ENCODE measurements at regions not wholly inside any gene's neighbourhood (a gene's known extent, or its start where the extent isn't known, plus 50 kb on each side); places are given as distances from the start of the nearest gene placed in this dataset.
"Not testable (repeated sequence)": the region's sequence is repeated elsewhere in the genome, so short reads cannot be mapped to it uniquely, and the experiment has no call there.

DNA sequence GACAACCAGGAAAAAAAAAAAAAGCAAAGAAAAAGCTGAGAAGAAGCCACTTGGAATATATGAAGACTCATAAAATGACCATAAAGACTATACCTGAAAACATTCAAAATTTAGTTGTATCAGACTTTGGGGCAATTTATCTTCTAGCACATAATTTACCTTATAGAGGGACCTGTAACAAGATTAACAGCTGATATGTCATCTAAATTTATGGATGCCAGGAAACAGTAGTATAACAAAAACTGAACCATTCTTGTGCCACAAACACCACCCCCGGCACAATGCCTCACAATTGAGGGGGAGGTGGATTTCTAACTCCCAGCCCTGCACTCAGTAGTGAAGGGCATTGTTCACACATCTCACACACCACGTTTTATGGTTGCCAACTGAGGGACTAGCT, 1352.0 kb downstream of the BRINP3 start:
- no peak overlapping the region for H3K27ac Mint-ChIP-seq
- Histone ChIP-seq H3K4me1 (ENCODE audit: insufficient read depth, low read length) (no peaks in the 10 kb centered on the region), H3K4me3 (ENCODE audit: low read length) (no peak overlapping the region), H3K9me3 (ENCODE audit: low read length) (no peaks in the 10 kb centered on the region), H3K27me3 (ENCODE audit: insufficient read depth, low read length, poor library complexity, severe bottlenecking) (no peaks in the 10 kb centered on the region), H3K36me3 (ENCODE audit: insufficient read depth, low read length) (no peaks in the 10 kb centered on the region), H3K27ac (ENCODE audit: low read depth, low read length) (no peak overlapping the region)
- H3K4me3 Mint-ChIP-seq = no peak overlapping the region
- H3K27me3 Mint-ChIP-seq = no peaks in the 10 kb centered on the region
- no peaks in the 10 kb centered on the region for H3K4me1 Mint-ChIP-seq
- ChIA-PET POLR2A (no interaction called here), CTCF (no interaction called here)
- H3K9me3 Mint-ChIP-seq = peaks cover 5 to 29% (median 11%) of the 10 kb centered on the region in 5 donors
- no peak for DNase-seq
- H3K36me3 Mint-ChIP-seq = no peaks in the 10 kb centered on the region

DNA sequence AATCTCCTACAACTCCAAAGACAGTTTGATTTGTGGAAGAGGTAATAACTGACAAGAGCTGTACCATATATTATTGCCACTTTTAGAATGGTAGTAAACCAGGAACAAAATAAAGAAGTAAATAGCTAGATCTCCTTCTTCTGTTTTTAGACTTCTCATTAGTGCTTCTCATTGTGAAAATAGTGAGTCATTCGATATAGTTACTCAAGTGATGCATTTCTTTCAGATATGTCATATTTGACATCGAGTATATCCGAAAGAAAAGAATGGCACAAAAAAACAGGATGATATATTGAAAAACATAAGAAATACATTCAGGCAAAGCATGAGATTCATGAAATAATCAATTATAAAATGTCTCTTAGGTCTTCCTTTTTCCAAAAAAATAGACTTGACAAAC, 1346.1 kb downstream of the BRINP3 start:
- H3K9me3 ChIP-seq (ENCODE audit: low read length) = no peaks in the 10 kb centered on the region
- Mint-ChIP-seq H3K27me3 (no peaks in the 10 kb centered on the region), H3K4me3 (no peak overlapping the region), H3K9me3 (peaks cover 0 to 15% (median 8%) of the 10 kb centered on the region in 5 donors), H3K4me1 (no peaks in the 10 kb centered on the region), H3K36me3 (no peaks in the 10 kb centered on the region), H3K27ac (no peak overlapping the region)
- H3K36me3 ChIP-seq (ENCODE audit: insufficient read depth, low read length) = no peaks in the 10 kb centered on the region
- H3K4me3 ChIP-seq (ENCODE audit: low read length) = no peak overlapping the region
- DNase-seq = no peak
- no peak overlapping the region for H3K27ac ChIP-seq (ENCODE audit: low read depth, low read length)
- no peaks in the 10 kb centered on the region for H3K4me1 ChIP-seq (ENCODE audit: insufficient read depth, low read length)
- POLR2A ChIA-PET = no interaction called here
- H3K27me3 ChIP-seq (ENCODE audit: insufficient read depth, low read length, poor library complexity, severe bottlenecking) = no peaks in the 10 kb centered on the region
- CTCF ChIA-PET = no interaction called here

DNA sequence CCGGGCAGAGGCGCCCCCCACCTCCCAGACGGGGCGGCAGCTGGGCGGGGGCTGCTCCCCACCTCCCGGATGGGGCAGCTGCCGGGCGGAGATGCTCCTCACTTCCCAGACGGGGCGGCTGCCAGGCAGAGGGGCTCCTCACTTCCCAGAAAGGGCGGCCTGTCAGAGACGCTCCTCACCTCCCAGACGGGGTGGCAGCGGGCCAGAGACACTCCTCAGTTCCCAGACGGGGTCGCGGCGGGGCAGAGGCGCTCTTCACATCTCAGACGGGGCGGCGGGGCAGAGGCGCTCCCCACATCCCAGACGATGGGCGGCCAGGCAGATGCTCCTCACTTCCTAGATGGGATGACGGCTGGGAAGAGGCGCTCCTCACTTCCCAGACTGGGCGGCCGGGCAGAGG, 1337.9 kb downstream of the BRINP3 start:
- not testable (repeated sequence) for H3K27me3 Mint-ChIP-seq; H3K9me3 ChIP-seq (ENCODE audit: low read length)

DNA sequence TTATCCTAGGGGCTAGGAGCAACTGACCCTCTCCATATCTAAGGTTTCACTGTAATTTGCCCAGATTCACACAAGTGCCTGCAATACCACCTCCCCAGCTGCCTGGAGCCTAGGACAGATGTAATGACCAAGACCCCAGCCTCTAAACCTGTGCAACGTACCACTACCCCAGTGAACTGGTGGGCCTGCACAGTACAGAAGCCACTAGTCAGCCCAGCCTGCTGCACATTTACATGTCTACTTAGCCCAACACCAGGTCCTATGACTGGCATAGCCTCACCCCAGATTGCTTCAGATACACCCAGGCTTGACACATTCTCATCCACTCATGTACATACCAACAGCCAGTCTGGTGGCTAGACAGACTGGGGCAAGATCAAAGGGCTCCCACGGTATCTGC, 1336.6 kb downstream of the BRINP3 start:
- peaks cover 7% of the 10 kb centered on the region for H3K9me3 ChIP-seq (ENCODE audit: low read length)
- no peaks in the 10 kb centered on the region for H3K4me1 ChIP-seq (ENCODE audit: insufficient read depth, low read length)
- no peak for DNase-seq
- ChIA-PET POLR2A (no interaction called here), CTCF (no interaction called here)
- H3K27me3 ChIP-seq (ENCODE audit: insufficient read depth, low read length, poor library complexity, severe bottlenecking) = no peaks in the 10 kb centered on the region
- Mint-ChIP-seq H3K4me3 (no peak overlapping the region), H3K27me3 (no peaks in the 10 kb centered on the region), H3K36me3 (no peaks in the 10 kb centered on the region), H3K4me1 (no peaks in the 10 kb centered on the region), H3K9me3 (peaks cover 16 to 31% (median 24%) of the 10 kb centered on the region in 5 donors), H3K27ac (no peak overlapping the region)
- H3K4me3 ChIP-seq (ENCODE audit: low read length) = no peak overlapping the region
- no peak overlapping the region for H3K27ac ChIP-seq (ENCODE audit: low read depth, low read length)
- no peaks in the 10 kb centered on the region for H3K36me3 ChIP-seq (ENCODE audit: insufficient read depth, low read length)

More for the DNA sequence above, 1337.9 kb downstream of the BRINP3 start:
- H3K4me3 ChIP-seq (ENCODE audit: low read length); H3K36me3 Mint-ChIP-seq; H3K4me1 Mint-ChIP-seq; DNase-seq; H3K27me3 ChIP-seq (ENCODE audit: insufficient read depth, low read length, poor library complexity, severe bottlenecking); H3K4me3 Mint-ChIP-seq; H3K4me1 ChIP-seq (ENCODE audit: insufficient read depth, low read length); CTCF ChIA-PET; H3K27ac Mint-ChIP-seq; POLR2A ChIA-PET; H3K36me3 ChIP-seq (ENCODE audit: insufficient read depth, low read length); H3K27ac ChIP-seq (ENCODE audit: low read depth, low read length): not testable (repeated sequence)
- peaks cover 12 to 31% (median 16%) of the 10 kb centered on the region in 5 donors for H3K9me3 Mint-ChIP-seq

DNA sequence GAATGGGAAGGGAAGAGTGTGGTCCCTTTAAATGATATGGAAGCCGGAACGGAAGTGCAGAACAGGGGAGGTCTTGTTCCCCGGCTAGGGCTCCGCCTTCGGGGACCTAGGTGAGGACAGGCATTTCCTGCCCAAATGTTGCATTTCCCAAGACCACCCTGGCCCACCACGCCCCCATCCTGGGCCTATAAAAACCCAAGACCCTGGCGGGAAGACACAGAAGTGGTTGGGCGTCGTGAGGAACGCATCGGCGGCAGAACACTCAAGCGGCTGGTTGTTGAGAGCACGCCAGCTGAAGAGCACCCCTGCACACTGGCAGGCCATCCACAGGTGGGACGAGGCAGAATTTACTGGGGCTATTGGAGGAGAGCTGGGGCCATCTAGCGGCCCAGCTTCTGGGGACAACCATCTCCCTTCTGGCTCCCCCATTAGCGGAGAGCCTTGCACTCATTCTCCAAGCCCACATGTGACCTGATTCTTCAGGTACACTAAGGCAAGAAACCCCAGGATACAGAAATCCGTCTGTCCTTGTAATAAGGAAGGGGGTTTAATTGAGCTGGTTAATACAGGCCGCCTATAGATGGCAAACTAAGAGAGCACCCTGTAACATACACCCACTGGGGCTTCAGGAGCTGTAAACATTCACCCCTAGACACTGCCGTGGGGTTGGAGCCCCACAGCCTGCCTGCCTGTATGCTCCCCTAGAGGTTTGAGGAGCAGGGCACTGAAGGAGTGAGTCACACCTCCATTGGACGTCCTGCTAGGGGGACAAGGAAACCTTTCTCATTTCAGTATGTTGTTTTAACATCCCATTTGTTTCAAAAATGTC, 1327.9 kb downstream of the BRINP3 start:
- H3K9me3 Mint-ChIP-seq = peaks cover 7 to 26% (median 12%) of the 10 kb centered on the region in 5 donors
- ChIA-PET POLR2A (no interaction called here), CTCF (no interaction called here)
- Histone ChIP-seq H3K4me3 (ENCODE audit: low read length) (no peak overlapping the region), H3K4me1 (ENCODE audit: insufficient read depth, low read length) (no peaks in the 10 kb centered on the region), H3K9me3 (ENCODE audit: low read length) (no peaks in the 10 kb centered on the region), H3K27me3 (ENCODE audit: insufficient read depth, low read length, poor library complexity, severe bottlenecking) (no peaks in the 10 kb centered on the region), H3K36me3 (ENCODE audit: insufficient read depth, low read length) (no peaks in the 10 kb centered on the region), H3K27ac (ENCODE audit: low read depth, low read length) (peak overlapping the region; percentile 7)
- H3K27me3 Mint-ChIP-seq = no peaks in the 10 kb centered on the region
- no peak overlapping the region for H3K4me3 Mint-ChIP-seq
- H3K36me3 Mint-ChIP-seq = no peaks in the 10 kb centered on the region
- no peak for DNase-seq
- no peak overlapping the region for H3K27ac Mint-ChIP-seq
- no peaks in the 10 kb centered on the region for H3K4me1 Mint-ChIP-seq

DNA sequence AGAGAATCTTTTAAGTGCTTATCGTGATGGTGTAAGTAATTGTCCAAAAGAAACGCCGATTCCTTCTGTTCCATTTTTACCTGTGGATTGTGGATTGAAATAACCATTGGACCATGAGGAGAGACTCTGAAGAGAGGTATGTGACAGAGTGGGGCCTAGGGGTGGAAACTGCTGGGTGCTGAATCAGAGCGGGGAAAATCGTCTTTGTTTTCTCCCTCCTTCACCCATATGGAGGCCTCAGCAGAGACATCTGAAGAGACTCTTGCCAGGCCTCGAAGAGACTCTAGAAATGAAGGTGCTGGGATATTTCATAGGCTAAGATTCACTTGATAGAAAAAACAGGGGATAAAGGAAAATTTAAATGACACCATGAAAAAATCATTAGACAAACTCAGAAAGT, 1327.0 kb downstream of the BRINP3 start:
- no peak for DNase-seq
- peak overlapping the region; percentile 4 for H3K27ac ChIP-seq (ENCODE audit: low read depth, low read length)
- Mint-ChIP-seq H3K36me3 (no peaks in the 10 kb centered on the region), H3K9me3 (peaks cover 5 to 21% (median 14%) of the 10 kb centered on the region in 5 donors), H3K4me3 (no peak overlapping the region), H3K27me3 (no peaks in the 10 kb centered on the region), H3K4me1 (no peaks in the 10 kb centered on the region), H3K27ac (no peak overlapping the region)
- no peaks in the 10 kb centered on the region for H3K27me3 ChIP-seq (ENCODE audit: insufficient read depth, low read length, poor library complexity, severe bottlenecking)
- H3K4me1 ChIP-seq (ENCODE audit: insufficient read depth, low read length) = no peaks in the 10 kb centered on the region
- no peaks in the 10 kb centered on the region for H3K9me3 ChIP-seq (ENCODE audit: low read length)
- ChIA-PET POLR2A (no interaction called here), CTCF (no interaction called here)
- H3K36me3 ChIP-seq (ENCODE audit: insufficient read depth, low read length) = no peaks in the 10 kb centered on the region
- H3K4me3 ChIP-seq (ENCODE audit: low read length) = no peak overlapping the region

DNA sequence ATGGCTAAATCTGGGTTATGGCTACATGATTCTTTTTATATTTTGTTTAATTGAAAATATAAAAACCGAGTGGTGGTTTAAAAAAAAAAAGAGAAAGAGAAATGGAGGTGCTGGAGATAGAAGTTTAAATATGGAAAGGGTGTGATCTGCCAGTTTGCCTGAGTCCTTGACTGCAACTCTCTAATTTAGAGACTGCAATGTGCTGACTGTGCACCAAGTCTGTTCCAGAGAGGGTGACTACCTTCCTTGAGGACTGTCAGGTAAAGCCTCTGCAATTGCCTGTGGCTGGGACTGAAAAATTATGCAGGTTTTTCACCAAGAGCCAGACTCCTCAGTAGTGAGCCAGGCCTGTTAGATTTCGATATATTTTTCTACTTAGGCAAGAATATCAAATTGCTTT, 1326.3 kb downstream of the BRINP3 start:
- no peaks in the 10 kb centered on the region for H3K27me3 Mint-ChIP-seq
- peaks cover 5 to 23% (median 16%) of the 10 kb centered on the region in 5 donors for H3K9me3 Mint-ChIP-seq
- peak overlapping the region in 1 of 8 donors; percentile 12 for H3K27ac Mint-ChIP-seq
- Histone ChIP-seq H3K4me3 (ENCODE audit: low read length) (no peak overlapping the region), H3K27me3 (ENCODE audit: insufficient read depth, low read length, poor library complexity, severe bottlenecking) (no peaks in the 10 kb centered on the region), H3K4me1 (ENCODE audit: insufficient read depth, low read length) (no peaks in the 10 kb centered on the region), H3K36me3 (ENCODE audit: insufficient read depth, low read length) (no peaks in the 10 kb centered on the region), H3K9me3 (ENCODE audit: low read length) (no peaks in the 10 kb centered on the region), H3K27ac (ENCODE audit: low read depth, low read length) (no peak overlapping the region)
- no peak overlapping the region for H3K4me3 Mint-ChIP-seq
- ChIA-PET POLR2A (no interaction called here), CTCF (no interaction called here)
- H3K4me1 Mint-ChIP-seq = no peaks in the 10 kb centered on the region
- no peak for DNase-seq
- H3K36me3 Mint-ChIP-seq = no peaks in the 10 kb centered on the region

DNA sequence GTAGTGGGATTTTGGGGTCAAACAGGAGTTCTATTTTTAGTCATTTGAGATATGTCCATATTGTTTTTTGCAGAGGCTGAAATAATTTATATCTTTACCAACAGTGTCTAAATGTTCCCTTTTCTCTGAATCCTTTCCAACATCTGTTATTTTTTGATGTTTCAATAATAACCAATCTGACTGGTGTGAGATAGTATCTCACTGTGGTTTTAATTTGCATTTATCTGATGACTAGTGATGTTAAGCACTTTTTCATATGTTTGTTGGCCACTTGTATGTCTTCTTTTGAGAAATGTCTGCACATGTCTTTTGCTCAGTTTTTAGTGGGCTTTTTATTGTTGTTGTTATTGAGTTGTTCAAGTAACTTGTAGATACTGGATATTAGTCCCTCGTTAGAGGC, 1325.0 kb downstream of the BRINP3 start:
- Mint-ChIP-seq H3K9me3 (peaks cover 5 to 24% (median 16%) of the 10 kb centered on the region in 5 donors), H3K4me1 (no peaks in the 10 kb centered on the region), H3K4me3 (no peak overlapping the region), H3K36me3 (no peaks in the 10 kb centered on the region), H3K27me3 (no peaks in the 10 kb centered on the region), H3K27ac (no peak overlapping the region)
- CTCF ChIA-PET = no interaction called here
- Histone ChIP-seq H3K36me3 (ENCODE audit: insufficient read depth, low read length) (no peaks in the 10 kb centered on the region), H3K4me3 (ENCODE audit: low read length) (no peak overlapping the region), H3K27me3 (ENCODE audit: insufficient read depth, low read length, poor library complexity, severe bottlenecking) (no peaks in the 10 kb centered on the region), H3K27ac (ENCODE audit: low read depth, low read length) (no peak overlapping the region), H3K4me1 (ENCODE audit: insufficient read depth, low read length) (no peaks in the 10 kb centered on the region), H3K9me3 (ENCODE audit: low read length) (no peaks in the 10 kb centered on the region)
- POLR2A ChIA-PET = no interaction called here
- no peak for DNase-seq
